WTC11 (cell line): ENCODE measurements at regions not wholly inside any gene's neighbourhood (a gene's known extent, or its start where the extent isn't known, plus 50 kb on each side); places are given as distances from the start of the nearest gene placed in this dataset.
"Not testable (repeated sequence)": the region's sequence is repeated elsewhere in the genome, so short reads cannot be mapped to it uniquely, and the experiment has no call there.

Experiments
- ATAC-seq: fragments of 200-7000 bp; cut with Tn5 transposase; 2 replicates; pipeline ENCODE4 v1.10.0; 2021; ENCODE audit warnings: mild to moderate bottlenecking, moderate library complexity
- CTCF ChIA-PET: fragments of 300-600 bp; sonication (Branson Sonifier 250); formaldehyde crosslinking; loops from one replicate; lab custom pipeline; 2021; ENCODE audit warnings: antibody characterized with exemption; lab: Charles Lee
- POLR2A ChIA-PET: fragments of 350-600 bp; sonication (Branson Sonifier 250); formaldehyde crosslinking; loops from one replicate; lab custom pipeline; 2021; ENCODE audit warnings: antibody characterized with exemption; lab: Charles Lee
- DNase-seq: peaks from one replicate; pipeline ENCODE4 v3.0.0; 2021; ENCODE audit warnings: low spot score
- H3K27ac Mint-ChIP-seq: 2 replicates; pipeline ENCODE4 v1.8.0; 2021; ENCODE audit warnings: mixed read lengths
- H3K27me3 Mint-ChIP-seq: 2 replicates; pipeline ENCODE4 v1.8.0; 2021; ENCODE audit warnings: low read depth, mild to moderate bottlenecking, moderate library complexity, mixed read lengths
- H3K36me3 Mint-ChIP-seq: 2 replicates; pipeline ENCODE4 v1.8.0; 2021; ENCODE audit warnings: mixed read lengths
- H3K4me1 Mint-ChIP-seq: 2 replicates; pipeline ENCODE4 v1.8.0; 2022; ENCODE audit warnings: mixed read lengths
- H3K4me3 Mint-ChIP-seq: 2 replicates; pipeline ENCODE4 v1.8.0; 2021; ENCODE audit warnings: mild to moderate bottlenecking, moderate library complexity, mixed read lengths
- H3K9me3 Mint-ChIP-seq: 2 replicates; pipeline ENCODE4 v1.8.0; 2021; ENCODE audit warnings: mixed read lengths
- ETV6 ChIP-seq: sonication (generic); formaldehyde crosslinking; IDR thresholded peaks from 2 replicates; pipeline ENCODE4 v1.8.1; 2022; ENCODE audit warnings: mild to moderate bottlenecking, missing genetic modification reagents
- FOXK1 ChIP-seq: sonication (generic); formaldehyde crosslinking; IDR thresholded peaks from 2 replicates; pipeline ENCODE4 v1.8.0; 2022; ENCODE audit warnings: mild to moderate bottlenecking, moderate library complexity, missing genetic modification reagents
- GABPB1 ChIP-seq: sonication (generic); formaldehyde crosslinking; IDR thresholded peaks from 2 replicates; pipeline ENCODE4 v1.8.1; 2023; ENCODE audit warnings: mild to moderate bottlenecking, missing genetic modification reagents
- IRF2 ChIP-seq: sonication (generic); formaldehyde crosslinking; IDR thresholded peaks from 2 replicates; pipeline ENCODE4 v1.8.0; 2022; ENCODE audit warnings: low read depth, missing genetic modification reagents, borderline replicate concordance
- KAT7 ChIP-seq: sonication (generic); formaldehyde crosslinking; IDR thresholded peaks from 2 replicates; pipeline ENCODE4 v1.8.1; 2023; ENCODE audit warnings: missing genetic modification reagents, mild to moderate bottlenecking, borderline replicate concordance
- MXD4 ChIP-seq: fragments of 250-450 bp; sonication (Bioruptor Pico); IDR thresholded peaks from 2 replicates; pipeline ENCODE4 v1.8.0; 2021; ENCODE audit warnings: mild to moderate bottlenecking, moderate library complexity, borderline replicate concordance
- NFATC4 ChIP-seq: fragments of 250-450 bp; sonication (Bioruptor Pico); IDR thresholded peaks from 2 replicates; pipeline ENCODE4 v1.9.0; 2021; ENCODE audit warnings: mild to moderate bottlenecking
- PRRX2 ChIP-seq: fragments of 250-450 bp; sonication (Bioruptor Pico); IDR thresholded peaks from 2 replicates; pipeline ENCODE4 v1.8.0; 2021; ENCODE audit warnings: mild to moderate bottlenecking
- SMAD4 ChIP-seq: sonication (generic); formaldehyde crosslinking; IDR thresholded peaks from 2 replicates; pipeline ENCODE4 v1.8.0; 2022; ENCODE audit warnings: mild to moderate bottlenecking, missing genetic modification reagents
- SP1 ChIP-seq: sonication (generic); formaldehyde crosslinking; conservative IDR thresholded peaks from 2 replicates; pipeline ENCODE4 v1.8.1; 2022; ENCODE audit warnings: missing genetic modification reagents
- TCF7 ChIP-seq: sonication (generic); formaldehyde crosslinking; IDR thresholded peaks from 2 replicates; pipeline ENCODE4 v1.8.0; 2022; ENCODE audit warnings: mild to moderate bottlenecking, low read depth, missing genetic modification reagents, moderate library complexity
- TEAD4 ChIP-seq: sonication (generic); formaldehyde crosslinking; IDR thresholded peaks from 2 replicates; pipeline ENCODE4 v1.8.0; 2022; ENCODE audit warnings: mild to moderate bottlenecking, missing genetic modification reagents
- ZNF219 ChIP-seq: sonication (generic); formaldehyde crosslinking; IDR thresholded peaks from 2 replicates; pipeline ENCODE4 v1.8.0; 2023; ENCODE audit warnings: missing genetic modification reagents, mild to moderate bottlenecking, borderline replicate concordance
- ZNF263 ChIP-seq: sonication (generic); formaldehyde crosslinking; IDR thresholded peaks from 2 replicates; pipeline ENCODE4 v1.8.1; 2022; ENCODE audit warnings: low read depth, mild to moderate bottlenecking, moderate library complexity, missing genetic modification reagents
- ZNF396 ChIP-seq: fragments of 250-450 bp; sonication (Bioruptor Pico); IDR thresholded peaks from 2 replicates; pipeline ENCODE4 v1.8.0; 2021; ENCODE audit warnings: mild to moderate bottlenecking, moderate library complexity, borderline replicate concordance
- TF ChIP-seq, protein P1 (sequence below): sonication (generic); formaldehyde crosslinking; IDR thresholded peaks from 2 replicates; pipeline ENCODE4 v1.8.1; 2022; ENCODE audit warnings: missing genetic modification reagents, borderline replicate concordance
- TF ChIP-seq, protein P2 (sequence below): sonication (generic); formaldehyde crosslinking; IDR thresholded peaks from 2 replicates; pipeline ENCODE4 v1.8.0; 2023; ENCODE audit warnings: missing genetic modification reagents, mild to moderate bottlenecking, borderline replicate concordance
- TF ChIP-seq, protein P3 (sequence below): sonication (generic); formaldehyde crosslinking; IDR thresholded peaks from 2 replicates; pipeline ENCODE4 v1.8.1; 2023; ENCODE audit warnings: mild to moderate bottlenecking, missing genetic modification reagents, moderate library complexity
- TF ChIP-seq, protein P4 (sequence below): sonication (generic); formaldehyde crosslinking; IDR thresholded peaks from 2 replicates; pipeline ENCODE4 v1.8.0; 2022; ENCODE audit warnings: mild to moderate bottlenecking, missing genetic modification reagents
- TF ChIP-seq, protein P5 (sequence below): sonication (generic); formaldehyde crosslinking; conservative IDR thresholded peaks from 2 replicates; pipeline ENCODE4 v1.8.1; 2022; ENCODE audit warnings: mild to moderate bottlenecking, missing genetic modification reagents
- TF ChIP-seq, protein P6 (sequence below): sonication (generic); formaldehyde crosslinking; IDR thresholded peaks from 2 replicates; pipeline ENCODE4 v1.8.0; 2022; ENCODE audit warnings: mild to moderate bottlenecking, missing genetic modification reagents
- TF ChIP-seq, protein P7 (sequence below): sonication (generic); formaldehyde crosslinking; IDR thresholded peaks from 2 replicates; pipeline ENCODE4 v1.8.0; 2022; ENCODE audit warnings: mild to moderate bottlenecking, missing genetic modification reagents

DNA sequence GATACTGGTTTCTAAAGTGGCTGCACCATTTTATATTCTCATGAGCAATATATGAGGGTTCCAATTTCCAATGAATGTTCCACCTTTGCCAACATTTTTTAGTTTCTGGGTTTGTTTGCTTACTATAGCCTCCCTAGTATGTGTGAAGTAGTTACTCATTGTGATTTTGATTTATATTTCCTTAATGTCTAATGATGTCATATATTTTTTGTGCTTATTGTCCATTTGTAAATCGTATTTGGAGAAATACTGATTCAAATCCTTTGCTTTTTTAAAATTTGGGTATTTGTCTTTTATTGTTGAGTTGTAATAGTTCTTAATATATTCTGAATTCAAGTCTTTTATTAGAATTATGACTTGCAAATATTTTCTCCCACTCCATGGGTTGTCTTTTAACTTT is 161.0 kb upstream of the C11orf58 start:
- CTCF ChIA-PET, result no interaction called here
- H3K4me3 Mint-ChIP-seq, result no peak overlapping the region
- H3K9me3 Mint-ChIP-seq, result no peaks in the 10 kb centered on the region
- TF ChIP-seq, protein P1, sequence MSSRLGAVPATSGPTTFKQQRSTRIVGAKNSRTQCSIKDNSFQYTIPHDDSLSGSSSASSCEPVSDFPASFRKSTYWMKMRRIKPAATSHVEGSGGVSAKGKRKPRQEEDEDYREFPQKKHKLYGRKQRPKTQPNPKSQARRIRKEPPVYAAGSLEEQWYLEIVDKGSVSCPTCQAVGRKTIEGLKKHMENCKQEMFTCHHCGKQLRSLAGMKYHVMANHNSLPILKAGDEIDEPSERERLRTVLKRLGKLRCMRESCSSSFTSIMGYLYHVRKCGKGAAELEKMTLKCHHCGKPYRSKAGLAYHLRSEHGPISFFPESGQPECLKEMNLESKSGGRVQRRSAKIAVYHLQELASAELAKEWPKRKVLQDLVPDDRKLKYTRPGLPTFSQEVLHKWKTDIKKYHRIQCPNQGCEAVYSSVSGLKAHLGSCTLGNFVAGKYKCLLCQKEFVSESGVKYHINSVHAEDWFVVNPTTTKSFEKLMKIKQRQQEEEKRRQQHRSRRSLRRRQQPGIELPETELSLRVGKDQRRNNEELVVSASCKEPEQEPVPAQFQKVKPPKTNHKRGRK (CRISPR knock-in tag), result no peak
- TF ChIP-seq, protein P2, sequence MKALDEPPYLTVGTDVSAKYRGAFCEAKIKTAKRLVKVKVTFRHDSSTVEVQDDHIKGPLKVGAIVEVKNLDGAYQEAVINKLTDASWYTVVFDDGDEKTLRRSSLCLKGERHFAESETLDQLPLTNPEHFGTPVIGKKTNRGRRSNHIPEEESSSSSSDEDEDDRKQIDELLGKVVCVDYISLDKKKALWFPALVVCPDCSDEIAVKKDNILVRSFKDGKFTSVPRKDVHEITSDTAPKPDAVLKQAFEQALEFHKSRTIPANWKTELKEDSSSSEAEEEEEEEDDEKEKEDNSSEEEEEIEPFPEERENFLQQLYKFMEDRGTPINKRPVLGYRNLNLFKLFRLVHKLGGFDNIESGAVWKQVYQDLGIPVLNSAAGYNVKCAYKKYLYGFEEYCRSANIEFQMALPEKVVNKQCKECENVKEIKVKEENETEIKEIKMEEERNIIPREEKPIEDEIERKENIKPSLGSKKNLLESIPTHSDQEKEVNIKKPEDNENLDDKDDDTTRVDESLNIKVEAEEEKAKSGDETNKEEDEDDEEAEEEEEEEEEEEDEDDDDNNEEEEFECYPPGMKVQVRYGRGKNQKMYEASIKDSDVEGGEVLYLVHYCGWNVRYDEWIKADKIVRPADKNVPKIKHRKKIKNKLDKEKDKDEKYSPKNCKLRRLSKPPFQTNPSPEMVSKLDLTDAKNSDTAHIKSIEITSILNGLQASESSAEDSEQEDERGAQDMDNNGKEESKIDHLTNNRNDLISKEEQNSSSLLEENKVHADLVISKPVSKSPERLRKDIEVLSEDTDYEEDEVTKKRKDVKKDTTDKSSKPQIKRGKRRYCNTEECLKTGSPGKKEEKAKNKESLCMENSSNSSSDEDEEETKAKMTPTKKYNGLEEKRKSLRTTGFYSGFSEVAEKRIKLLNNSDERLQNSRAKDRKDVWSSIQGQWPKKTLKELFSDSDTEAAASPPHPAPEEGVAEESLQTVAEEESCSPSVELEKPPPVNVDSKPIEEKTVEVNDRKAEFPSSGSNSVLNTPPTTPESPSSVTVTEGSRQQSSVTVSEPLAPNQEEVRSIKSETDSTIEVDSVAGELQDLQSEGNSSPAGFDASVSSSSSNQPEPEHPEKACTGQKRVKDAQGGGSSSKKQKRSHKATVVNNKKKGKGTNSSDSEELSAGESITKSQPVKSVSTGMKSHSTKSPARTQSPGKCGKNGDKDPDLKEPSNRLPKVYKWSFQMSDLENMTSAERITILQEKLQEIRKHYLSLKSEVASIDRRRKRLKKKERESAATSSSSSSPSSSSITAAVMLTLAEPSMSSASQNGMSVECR (CRISPR knock-in tag), result no peak
- no peak for TF ChIP-seq TEAD4 (CRISPR knock-in tag)
- TF ChIP-seq, protein P3, sequence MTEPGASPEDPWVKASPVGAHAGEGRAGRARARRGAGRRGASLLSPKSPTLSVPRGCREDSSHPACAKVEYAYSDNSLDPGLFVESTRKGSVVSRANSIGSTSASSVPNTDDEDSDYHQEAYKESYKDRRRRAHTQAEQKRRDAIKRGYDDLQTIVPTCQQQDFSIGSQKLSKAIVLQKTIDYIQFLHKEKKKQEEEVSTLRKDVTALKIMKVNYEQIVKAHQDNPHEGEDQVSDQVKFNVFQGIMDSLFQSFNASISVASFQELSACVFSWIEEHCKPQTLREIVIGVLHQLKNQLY (CRISPR knock-in tag), result no peak
- ATAC-seq (no peak), DNase-seq (no peak)
- no peaks in the 10 kb centered on the region for H3K36me3 Mint-ChIP-seq
- H3K27me3 Mint-ChIP-seq, result no peaks in the 10 kb centered on the region; the same call in 1 of the 2 replicates
- H3K4me1 Mint-ChIP-seq, result peaks cover 4% of the 10 kb centered on the region; the same call in 1 of the 2 replicates
- POLR2A ChIA-PET, result no interaction called here
- no peak overlapping the region for H3K27ac Mint-ChIP-seq

DNA sequence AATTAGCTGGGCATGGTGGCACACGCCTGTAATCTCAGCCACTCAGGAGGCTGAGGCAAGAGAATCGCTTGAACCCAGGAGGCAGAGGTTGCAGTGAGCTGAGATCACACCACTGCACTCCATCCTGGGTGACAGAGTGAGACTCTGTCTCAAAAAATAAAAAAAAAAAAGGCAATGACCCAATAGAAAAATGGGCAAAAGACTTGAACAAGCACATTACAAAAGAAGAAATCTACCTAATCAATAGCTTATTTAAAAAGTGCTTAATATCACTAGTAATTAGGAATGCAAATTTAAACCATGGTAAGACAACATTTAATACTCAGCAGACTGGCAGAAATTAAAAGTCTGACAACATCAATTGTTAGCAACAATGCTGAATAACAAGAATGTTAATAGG is 163.6 kb upstream of the C11orf58 start:
- DNase-seq, H3K27me3 Mint-ChIP-seq, H3K4me3 Mint-ChIP-seq, ATAC-seq, H3K9me3 Mint-ChIP-seq, H3K4me1 Mint-ChIP-seq, H3K36me3 Mint-ChIP-seq, CTCF ChIA-PET, POLR2A ChIA-PET, H3K27ac Mint-ChIP-seq: not testable (repeated sequence)

DNA sequence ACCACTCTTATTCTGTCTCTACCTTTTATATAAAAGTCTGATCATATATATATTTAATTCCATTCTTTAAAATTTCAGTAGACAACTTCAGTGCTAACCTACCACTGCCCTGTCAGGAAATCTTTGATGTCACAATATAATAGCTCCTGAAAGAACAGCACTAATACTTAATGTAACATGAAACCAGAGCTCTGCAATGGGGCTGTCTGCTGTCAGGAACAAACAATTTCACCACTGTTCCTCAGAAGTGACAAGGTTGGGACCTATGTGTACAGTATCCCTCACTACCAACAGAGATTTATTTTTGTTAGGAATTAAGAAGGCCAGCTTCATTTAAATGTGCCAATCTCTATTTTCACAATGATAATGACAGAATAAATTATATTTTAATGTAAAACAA is 165.5 kb upstream of the C11orf58 start:
- CTCF ChIA-PET, result no interaction called here
- ATAC-seq, result no peak

DNA sequence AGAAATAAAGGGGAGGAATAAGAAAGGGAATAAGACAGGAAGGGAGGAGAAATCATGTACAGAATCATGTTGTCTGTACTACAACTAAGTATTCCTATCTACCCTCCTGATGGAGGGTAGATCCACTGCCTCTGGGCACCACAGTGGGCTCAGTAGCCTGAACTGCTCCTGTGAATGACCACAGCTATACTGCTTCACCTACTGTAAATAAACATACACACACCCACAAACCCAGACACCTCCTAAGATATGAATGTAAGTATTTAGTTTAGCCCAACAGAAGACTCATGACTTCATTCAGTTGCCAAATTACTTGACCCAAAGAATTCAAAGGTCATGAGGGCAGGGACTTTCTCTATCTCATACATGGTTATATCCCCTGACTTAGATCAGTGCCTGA is 177.3 kb upstream of the C11orf58 start:
- Mint-ChIP-seq H3K36me3 (no peaks in the 10 kb centered on the region), H3K4me3 (no peak overlapping the region), H3K4me1 (no peaks in the 10 kb centered on the region), H3K9me3 (no peaks in the 10 kb centered on the region), H3K27me3 (peaks cover 7% of the 10 kb centered on the region), H3K27ac (no peak overlapping the region)
- ChIA-PET POLR2A (no interaction called here), CTCF (no interaction called here)
- ATAC-seq, result no peak
- DNase-seq, result no peak
- TF ChIP-seq IRF2 (CRISPR knock-in tag) (no peak), GABPB1 (no peak), TCF7 (no peak), ETV6 (CRISPR knock-in tag) (no peak), FOXK1 (CRISPR knock-in tag) (no peak), ZNF263 (CRISPR knock-in tag) (no peak), KAT7 (no peak)
- TF ChIP-seq, protein P4, sequence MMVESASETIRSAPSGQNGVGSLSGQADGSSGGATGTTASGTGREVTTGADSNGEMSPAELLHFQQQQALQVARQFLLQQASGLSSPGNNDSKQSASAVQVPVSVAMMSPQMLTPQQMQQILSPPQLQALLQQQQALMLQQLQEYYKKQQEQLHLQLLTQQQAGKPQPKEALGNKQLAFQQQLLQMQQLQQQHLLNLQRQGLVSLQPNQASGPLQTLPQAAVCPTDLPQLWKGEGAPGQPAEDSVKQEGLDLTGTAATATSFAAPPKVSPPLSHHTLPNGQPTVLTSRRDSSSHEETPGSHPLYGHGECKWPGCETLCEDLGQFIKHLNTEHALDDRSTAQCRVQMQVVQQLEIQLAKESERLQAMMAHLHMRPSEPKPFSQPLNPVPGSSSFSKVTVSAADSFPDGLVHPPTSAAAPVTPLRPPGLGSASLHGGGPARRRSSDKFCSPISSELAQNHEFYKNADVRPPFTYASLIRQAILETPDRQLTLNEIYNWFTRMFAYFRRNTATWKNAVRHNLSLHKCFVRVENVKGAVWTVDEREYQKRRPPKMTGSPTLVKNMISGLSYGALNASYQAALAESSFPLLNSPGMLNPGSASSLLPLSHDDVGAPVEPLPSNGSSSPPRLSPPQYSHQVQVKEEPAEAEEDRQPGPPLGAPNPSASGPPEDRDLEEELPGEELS (CRISPR knock-in tag), result no peak
- TF ChIP-seq, protein P5, sequence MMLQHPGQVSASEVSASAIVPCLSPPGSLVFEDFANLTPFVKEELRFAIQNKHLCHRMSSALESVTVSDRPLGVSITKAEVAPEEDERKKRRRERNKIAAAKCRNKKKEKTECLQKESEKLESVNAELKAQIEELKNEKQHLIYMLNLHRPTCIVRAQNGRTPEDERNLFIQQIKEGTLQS, result no peak
- TF ChIP-seq, protein P6, sequence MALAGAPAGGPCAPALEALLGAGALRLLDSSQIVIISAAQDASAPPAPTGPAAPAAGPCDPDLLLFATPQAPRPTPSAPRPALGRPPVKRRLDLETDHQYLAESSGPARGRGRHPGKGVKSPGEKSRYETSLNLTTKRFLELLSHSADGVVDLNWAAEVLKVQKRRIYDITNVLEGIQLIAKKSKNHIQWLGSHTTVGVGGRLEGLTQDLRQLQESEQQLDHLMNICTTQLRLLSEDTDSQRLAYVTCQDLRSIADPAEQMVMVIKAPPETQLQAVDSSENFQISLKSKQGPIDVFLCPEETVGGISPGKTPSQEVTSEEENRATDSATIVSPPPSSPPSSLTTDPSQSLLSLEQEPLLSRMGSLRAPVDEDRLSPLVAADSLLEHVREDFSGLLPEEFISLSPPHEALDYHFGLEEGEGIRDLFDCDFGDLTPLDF (CRISPR knock-in tag), result no peak

More for the DNA sequence above, 165.5 kb upstream of the C11orf58 start:
- TF ChIP-seq TCF7, result no peak
- TF ChIP-seq, protein P7, sequence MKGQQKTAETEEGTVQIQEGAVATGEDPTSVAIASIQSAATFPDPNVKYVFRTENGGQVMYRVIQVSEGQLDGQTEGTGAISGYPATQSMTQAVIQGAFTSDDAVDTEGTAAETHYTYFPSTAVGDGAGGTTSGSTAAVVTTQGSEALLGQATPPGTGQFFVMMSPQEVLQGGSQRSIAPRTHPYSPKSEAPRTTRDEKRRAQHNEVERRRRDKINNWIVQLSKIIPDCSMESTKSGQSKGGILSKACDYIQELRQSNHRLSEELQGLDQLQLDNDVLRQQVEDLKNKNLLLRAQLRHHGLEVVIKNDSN (CRISPR knock-in tag), result no peak
- TF ChIP-seq ZNF219 (CRISPR knock-in tag), result no peak
- no peak for TF ChIP-seq ZNF396
- TF ChIP-seq IRF2 (CRISPR knock-in tag), result no peak
- no peak for TF ChIP-seq SMAD4 (CRISPR knock-in tag)
- TF ChIP-seq MXD4 (CRISPR knock-in tag), result no peak
- no peak for TF ChIP-seq PRRX2 (CRISPR knock-in tag)
- no peak for TF ChIP-seq SP1 (CRISPR knock-in tag)
- TF ChIP-seq NFATC4 (CRISPR knock-in tag), result no peak
- TF ChIP-seq, all 79 proteins: peak for 0
- POLR2A ChIA-PET, result no interaction called here
- DNase-seq, result no peak
- Mint-ChIP-seq H3K36me3 (no peaks in the 10 kb centered on the region), H3K27me3 (no peaks in the 10 kb centered on the region; the same call in 1 of the 2 replicates), H3K4me3 (no peak overlapping the region), H3K4me1 (no peaks in the 10 kb centered on the region), H3K27ac (no peak overlapping the region), H3K9me3 (no peaks in the 10 kb centered on the region)
